NCI-H446 treated with DMSO at 0.1 percent for 48 hours (cell line): ENCODE measurements at regions not wholly inside any gene's neighbourhood (a gene's known extent, or its start where the extent isn't known, plus 50 kb on each side); places are given as distances from the start of the nearest gene placed in this dataset.

ENCODE experiments used
- DNase-seq: peaks from one replicate; lab custom pipeline; 2025; lab: John Stamatoyannopoulos, UW

DNA sequence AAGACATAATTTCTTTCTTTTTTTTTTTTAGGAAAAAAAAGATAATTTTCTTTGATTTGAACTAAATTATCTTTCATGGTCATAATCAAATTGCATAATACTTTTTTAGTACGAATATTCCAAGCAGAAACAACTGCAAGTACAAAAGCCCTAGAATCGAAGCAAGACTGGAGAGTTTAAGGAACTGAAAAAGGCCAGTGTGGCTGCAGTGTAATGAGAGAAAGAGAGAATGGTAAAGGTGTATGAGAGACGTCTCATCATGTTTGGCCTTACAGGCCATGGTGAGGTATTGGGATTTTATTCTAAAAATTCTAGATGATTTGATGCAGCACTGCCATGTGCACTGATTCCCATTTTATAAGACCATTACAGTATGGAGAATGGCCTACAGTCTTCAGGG is 180.9 kb downstream of the SUCNR1 start:
- DNase-seq, result no peak

DNA sequence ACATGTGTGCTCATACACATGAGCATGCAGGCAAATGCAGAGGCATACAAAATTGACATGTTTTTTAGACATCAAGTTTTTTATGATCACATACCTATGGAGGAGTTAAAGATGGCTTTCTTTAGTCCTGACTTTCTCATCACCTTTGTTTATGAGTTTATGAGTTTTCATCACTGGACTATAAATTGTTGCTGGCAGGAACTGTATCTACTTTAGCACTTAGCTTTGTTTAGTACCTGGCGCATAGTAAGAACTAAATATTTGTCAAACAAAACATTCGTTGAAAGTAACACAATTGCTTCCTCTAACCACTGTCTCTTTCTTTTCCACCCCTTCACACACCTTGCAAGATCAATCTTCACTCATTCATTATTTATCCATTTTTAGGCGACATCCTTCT is 182.6 kb downstream of the SUCNR1 start:
- DNase-seq, result no peak

DNA sequence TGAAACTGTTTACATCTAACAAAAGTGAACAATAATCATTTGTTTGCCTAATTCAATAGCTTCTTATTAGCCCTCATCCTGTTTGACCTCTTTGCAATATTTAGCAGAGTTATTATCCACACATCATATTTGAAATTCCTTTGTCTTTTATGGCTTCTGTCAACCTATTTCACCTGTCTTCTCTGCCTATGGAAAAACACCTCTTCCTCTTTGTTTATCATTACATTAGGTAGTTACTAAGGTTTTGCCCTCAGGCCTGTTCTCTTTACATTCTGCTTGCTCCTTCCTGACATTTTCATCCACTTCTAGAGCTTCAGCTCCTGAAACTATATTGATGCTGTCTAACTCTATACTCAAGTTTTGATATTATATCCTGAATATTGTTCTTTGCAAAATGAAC is 183.0 kb downstream of the SUCNR1 start:
- no peak for DNase-seq

DNA sequence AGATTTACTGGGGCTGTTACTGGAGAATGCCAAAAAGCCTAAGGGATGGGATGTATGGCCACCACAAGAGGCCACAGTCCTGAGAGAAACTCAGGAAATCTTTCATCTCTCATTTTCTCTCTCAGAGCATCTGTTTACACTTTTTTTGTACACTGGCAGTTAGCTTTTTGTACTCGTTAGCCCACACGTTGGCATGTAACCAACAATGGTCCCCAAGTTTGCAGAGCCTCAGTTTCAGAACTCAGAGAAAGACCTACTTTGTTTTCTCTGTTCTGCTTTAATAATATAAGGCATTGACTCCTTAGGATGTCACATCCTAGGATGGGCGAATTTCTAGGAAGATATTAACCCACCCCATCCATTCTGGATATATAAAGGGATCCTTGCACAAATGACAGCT is 183.5 kb downstream of the SUCNR1 start:
- DNase-seq, result no peak

DNA sequence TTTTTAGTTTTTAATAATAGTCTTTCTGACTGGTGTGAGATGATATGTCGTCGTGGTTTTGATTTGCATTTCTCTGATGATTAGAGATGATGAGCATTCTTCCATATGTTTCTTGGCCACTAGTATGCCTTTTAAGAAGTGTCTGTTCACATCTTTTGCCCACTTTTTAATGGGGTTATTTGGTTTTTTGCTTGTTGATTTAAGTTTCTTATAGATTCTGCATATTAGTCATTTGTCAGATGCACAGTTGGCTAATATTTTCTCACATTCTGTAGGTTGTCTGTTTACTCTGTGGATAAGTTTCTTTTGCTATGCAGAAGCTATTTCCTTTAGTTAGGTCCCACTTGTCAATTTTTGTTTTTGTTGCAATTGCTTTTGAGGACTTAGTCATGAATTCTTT is 185.4 kb downstream of the SUCNR1 start:
- DNase-seq, result no peak

DNA sequence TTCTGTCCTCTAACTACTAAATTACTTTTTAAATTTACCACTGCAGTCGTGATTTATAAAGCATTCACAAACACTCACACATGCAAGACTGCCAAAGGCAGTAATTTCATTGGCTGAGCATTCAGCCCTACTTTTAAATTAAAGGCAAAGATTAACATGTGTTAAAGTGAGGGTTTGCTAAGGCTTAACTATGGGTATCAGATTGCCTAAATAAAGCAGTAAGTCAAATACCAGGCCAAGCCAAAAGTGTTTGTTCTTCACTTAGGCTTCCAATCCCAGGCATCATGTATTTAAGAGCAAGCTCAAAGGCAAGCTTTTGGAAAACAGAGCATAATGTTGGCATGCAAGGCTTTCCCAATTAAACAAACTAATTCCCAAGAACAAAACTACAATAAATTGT is 187.3 kb downstream of the SUCNR1 start:
- no peak for DNase-seq

DNA sequence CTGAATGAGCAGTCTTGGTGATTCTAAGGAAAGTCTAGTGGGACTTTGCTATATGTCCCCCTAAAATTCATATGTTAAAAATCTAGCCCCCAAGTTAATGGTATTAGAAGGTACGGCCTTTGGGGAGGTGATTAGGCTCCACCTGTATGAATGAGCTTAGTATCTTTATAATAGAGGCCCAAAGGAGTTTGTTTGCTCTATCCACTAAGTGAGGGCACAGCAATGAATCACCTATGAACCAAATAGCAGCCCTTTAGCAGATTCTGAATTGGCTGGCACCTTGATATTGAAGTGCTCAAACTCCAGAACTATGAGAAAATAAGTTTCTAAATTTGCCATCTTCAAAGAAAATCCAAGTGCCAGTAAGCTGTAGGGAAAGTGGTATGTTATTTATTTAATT is 187.9 kb downstream of the SUCNR1 start:
- DNase-seq, result no peak

DNA sequence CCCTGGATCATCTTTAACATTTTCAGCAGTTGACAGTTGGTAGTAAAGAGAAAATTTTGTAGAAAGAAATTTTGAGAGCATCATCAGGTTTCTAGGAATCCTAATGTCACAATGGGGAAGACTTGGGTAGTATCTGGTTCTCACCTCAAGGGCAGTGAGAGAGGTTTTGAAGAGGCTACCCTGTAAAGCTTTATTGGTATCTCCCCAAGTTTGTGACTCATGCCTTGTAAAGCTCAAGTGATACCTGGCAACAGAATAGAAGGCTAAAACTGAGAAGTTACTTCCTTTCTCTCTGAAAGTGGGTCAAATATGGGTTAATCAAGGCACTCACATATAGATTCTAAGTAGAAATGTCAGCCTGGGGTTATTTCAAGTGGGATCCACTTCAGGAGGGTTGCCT is 196.4 kb downstream of the SUCNR1 start:
- DNase-seq, result no peak

DNA sequence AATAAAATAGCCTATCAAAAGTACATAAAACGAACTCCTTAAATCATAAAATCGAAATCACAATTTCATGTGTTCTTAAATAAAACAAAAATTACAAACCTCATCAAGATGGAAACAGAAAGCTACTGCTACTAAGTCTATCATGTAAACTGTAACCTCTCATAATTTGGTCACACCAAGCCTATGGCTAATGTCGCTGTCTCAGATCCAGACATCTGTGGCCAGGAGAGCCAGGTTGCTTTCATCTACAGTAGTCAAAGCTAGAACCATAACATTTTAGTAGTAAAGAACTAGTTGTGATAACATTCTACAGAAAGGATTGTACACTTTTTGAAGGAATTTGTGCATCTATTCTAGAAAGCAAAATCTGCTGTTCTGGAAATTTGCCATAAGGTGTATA is 197.4 kb upstream of the MBNL1 start:
- DNase-seq, result no peak

DNA sequence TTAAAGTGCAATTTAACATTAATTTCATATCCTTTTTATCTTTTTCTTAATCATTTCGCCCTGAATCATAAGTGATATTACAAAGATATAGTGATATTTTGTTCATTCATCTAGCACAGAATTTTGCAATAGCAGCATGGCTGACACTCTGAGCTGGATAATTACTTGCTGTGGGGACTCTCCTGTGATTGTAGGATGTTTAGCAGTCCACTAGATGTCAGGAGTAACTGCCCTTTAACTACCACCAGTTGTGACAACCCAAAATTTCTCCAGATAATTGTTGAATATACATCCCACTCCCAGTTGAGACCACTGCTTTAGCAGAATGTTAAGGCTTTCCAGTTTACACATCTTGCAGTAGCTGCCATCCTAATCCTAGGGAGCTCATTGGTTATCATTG is 196.8 kb upstream of the MBNL1 start:
- no peak for DNase-seq

DNA sequence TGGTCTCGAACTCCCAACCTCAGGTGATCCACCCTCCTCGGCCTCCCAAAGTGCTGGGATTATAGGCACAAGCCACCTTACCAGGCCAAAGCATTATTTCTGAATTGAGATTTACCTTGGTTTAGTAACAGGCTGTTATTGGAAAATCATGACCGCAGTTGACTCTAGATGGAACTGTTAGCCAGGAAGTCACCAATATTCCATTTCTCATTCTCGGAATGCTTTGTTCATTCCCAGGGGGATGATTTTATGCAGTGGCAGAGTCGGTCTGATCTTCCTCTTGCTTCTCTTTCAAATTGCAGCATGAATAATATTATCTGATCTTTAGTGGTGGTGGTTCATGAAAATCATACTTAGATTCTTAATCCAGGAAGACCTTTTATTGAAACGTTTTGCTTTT is 195.5 kb upstream of the MBNL1 start:
- DNase-seq, result no peak

DNA sequence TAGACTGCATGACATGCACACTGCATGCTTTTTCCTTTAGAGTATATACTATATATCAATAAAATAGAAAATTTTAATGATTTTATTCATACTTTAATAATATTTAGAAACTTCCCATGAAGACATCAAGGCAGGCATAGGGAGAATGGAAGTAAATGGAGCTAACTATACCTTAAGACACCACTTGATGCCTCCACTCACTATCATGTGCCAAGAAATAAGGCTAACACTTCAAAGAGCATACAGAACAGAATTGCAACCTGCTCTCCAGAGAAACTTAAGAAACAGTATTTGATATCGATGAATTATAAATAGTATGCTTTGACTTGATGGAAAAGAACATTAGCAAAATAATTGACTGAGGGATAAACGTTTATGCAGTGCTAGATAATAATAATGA is 192.6 kb upstream of the MBNL1 start:
- DNase-seq, result no peak

DNA sequence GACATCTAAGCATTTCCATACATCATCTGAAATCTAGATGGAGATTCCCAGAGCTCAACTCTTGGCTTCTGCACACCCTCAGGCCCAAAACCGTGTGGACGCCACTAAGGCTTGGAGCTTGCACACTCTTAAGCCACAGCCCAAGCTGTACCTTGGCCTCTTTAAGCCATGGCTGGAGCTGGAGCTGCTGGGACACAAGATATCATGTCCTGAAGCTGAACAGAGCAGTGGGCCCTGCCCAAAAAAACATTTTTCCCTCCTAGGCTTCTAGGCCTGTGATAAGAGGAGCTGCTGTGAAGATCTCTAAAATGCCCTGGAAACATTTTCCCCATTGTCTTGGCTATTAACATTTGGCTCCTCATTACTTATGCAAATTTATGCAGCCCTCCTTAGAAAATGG is 188.7 kb upstream of the MBNL1 start:
- no peak for DNase-seq

DNA sequence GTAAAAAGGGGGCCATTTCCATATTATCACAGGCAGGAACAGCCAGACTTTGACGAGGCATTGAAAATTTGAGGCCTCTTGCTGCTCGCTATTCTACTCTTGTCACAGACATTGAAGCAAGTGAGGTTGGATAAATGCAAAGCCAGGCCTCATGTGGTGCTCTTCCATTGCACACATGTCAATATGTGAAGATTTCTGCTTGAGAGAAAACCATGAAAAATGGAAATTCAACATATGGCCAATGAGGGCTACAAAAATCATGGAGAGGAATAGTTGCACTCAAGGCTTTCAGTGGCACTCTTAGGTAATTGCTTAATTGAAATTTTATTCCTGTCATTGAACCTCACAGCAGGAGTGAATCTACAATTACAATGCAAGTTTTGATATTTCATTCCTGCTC is 185.6 kb upstream of the MBNL1 start:
- no peak for DNase-seq

DNA sequence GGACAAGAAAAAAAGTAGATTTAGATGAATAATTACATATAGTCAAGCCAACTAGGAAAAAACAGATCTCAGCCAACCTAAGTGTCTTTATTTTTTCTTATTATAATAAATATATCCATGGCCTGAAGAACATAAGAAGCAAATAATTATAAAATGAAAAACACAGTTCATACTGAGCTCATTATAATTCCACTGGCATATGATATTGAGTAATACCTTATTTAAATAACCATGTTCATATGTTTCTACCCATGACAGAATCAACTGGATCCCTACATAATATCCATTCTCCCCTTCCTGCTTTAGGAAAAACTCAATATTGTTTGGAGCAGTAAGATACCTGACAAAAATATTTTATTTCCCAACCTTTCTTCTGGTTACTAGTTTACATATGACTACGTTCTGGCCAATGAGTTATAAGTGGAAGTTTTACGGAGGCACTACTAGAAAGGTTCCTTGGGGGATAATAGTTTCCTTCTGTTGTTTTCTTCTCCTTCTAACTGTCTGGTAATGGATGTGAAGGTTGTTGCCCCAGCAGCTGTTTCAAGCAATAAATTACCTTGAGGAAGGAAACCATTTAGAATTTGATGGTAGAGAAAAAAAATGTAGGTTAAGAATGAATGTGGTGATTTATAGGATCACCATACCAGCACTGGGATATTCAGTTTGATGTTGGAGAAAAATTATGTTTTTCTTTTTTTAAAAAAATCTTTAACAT is 184.1 kb upstream of the MBNL1 start:
- no peak for DNase-seq

DNA sequence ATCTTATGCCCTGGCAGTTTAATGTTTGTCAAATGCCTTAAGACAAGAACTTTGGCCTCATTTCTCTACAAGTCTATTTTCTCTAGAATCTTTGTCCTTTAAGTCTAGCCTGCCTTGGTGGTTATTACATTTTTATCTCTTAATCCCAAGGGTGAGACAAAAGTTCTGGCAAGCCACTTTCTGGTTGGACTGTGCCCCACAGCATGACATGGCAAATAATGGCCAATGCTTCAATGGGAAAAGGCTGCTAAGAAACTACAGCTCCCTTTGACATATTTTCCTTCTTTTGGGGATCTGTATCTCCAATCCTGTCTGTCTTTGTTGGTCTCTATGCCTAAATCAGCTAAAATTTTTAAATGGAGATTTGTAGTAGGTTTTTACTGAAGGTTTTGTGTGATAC is 181.6 kb upstream of the MBNL1 start:
- no peak for DNase-seq

DNA sequence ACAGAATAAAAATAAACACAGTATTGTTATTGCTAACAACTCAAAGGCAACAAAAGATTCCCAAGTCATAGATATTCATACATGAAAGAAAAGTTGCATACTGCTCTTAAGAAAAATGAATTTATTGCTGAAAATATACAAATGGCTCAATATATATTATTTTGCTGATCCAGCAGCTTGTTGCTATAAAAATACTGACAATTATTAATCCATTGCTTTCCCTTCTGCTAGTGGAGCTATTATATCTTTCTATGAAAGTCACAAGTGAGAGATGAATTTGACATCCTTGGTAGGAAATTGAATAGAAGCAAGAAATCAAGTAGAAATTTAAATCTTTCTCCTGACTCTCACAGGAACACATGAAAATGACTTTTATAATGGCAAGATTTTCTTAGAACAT is 179.2 kb upstream of the MBNL1 start:
- no peak for DNase-seq

DNA sequence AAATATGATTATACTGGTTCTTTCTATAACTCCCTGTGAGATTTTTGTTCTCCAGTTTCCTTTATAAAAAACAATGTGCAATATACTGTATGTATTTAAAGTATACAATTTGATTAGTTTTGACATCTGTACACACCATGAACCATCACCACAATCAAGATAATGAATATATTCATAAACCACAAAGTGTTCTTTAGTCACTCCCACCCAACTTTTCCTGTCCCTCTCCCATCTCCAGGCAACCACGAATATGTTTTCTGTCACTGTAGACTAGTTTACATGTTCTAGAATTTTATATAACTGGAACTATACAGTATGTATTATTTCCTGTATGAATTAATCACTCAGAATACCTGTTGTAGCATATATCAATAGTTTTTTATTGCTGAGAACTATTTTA is 177.0 kb upstream of the MBNL1 start:
- no peak for DNase-seq

DNA sequence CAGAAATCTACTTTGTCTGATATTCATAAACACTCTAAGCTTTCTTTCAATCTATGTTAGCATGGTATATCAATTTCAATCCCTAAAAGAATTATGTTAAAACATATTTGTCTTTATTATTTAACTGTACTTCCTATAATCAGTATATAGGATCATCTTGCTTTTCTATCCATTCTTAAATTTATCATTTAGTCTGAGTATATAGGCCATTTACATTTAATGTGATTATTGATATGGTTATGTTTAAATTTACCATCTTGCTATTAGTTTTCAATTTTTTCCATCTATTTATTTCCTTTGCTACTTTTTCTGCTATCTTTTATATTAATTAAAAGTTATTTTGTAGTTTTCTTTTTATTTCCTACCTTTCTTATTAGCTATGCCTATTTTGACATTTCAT is 174.8 kb upstream of the MBNL1 start:
- DNase-seq, result no peak

DNA sequence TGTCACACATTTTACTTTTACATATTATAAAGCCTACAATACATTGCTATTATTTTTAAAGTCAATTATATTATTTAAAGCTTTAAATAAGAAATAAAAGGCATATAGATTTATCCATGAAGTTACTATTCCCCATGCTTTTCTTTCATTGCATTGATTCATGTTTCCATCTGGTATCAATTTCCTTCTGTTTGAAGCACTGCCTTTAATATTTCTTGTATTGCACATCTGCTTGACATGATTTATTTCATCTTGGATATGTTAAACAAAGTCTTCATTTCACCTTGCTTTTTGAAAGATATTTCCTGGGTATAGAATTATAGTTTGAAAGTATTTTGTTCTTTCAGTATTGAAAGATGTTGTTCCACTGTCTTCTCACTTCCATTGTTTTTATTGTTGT is 174.3 kb upstream of the MBNL1 start:
- no peak for DNase-seq

DNA sequence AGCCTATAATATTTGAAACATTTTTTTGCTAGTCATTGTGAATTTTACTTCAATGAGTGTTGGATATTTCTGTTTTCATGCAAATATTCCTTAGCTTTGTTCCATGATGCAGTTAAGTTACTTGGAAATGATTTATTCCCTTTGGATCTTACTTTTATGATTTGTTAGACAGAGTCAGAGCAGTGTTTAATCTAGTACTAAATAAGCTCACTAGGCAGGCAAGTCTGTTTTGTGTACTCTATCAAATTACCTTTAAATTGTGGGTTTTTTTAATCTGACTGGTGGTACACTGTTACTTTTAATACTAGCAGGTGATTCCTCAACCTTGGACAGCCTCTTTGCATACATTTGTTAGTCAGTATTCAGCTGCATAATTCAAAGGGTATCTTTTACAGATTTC is 173.3 kb upstream of the MBNL1 start:
- DNase-seq, result no peak

DNA sequence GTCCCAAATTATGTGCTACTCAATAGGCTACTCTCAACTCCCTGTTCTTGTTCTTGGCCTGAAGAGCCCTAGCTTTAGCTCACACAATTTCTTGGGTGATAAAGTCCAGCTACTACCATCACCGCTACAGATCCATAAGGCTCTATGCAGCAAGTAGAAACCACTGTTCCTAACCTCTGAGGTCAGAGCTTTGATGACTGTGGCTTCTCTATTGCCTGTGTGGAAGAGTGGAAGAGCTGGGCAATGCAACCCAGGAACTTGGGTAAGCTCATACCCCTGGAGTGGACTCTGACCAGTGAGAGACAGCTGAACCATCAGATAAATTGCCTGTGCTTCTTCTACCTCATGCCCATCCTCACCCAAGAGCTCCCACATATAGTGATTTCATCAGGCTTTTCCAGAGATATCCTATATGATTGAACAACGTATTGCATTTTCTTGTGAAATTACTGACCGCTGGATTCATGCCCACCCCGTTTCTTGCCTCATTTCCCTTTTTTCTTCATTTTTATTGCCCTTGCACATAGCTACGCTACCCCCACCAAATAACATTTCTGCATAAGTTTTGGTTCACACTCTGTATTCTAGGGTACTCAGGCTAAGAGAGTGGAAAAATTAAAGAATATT is 172.3 kb upstream of the MBNL1 start:
- DNase-seq, result no peak

DNA sequence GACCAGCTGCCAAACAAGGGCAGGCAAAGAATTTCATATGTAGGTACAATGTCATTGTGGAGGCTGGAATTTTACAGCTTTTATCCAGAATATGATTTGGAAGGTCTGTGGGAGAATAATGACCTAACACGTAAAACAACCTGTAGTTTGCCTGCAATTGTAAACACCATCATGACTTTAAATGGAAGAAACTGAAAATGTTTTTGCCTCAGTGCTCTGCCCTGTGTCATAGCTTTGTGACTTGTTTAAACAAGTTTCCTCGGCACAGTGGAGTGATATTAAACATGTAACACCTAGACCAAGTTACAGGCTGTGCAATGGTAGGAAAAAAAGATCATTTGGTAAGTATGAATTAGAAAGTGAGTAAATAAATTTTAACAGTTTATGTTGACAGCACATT is 171.6 kb upstream of the MBNL1 start:
- no peak for DNase-seq

DNA sequence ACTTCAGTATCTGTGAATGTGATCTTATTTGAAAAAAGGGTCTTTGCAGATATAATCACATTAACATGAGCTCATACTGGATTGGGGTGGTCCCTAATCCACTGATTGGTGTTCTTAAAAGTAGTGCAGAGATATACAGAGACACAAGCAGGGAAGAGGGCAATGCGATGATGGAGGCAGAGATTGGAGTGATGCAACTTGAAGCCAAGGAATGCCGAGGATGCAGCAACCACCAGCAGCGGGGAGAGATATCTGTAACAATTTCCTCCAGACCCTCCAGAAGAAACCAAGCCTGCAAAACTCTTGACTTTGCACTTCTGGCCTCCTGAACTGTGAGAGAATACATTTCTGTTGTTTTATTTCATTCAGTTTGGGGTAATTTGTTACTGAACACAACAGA is 171.0 kb upstream of the MBNL1 start:
- DNase-seq, result no peak
